ENCODE measurements at regions not wholly inside any gene's neighbourhood (a gene's known extent, or its start where the extent isn't known, plus 50 kb on each side); places are given as distances from the start of the nearest gene placed in this dataset.
"Not testable (repeated sequence)": the region's sequence is repeated elsewhere in the genome, so short reads cannot be mapped to it uniquely, and the experiment has no call there.

DNA sequence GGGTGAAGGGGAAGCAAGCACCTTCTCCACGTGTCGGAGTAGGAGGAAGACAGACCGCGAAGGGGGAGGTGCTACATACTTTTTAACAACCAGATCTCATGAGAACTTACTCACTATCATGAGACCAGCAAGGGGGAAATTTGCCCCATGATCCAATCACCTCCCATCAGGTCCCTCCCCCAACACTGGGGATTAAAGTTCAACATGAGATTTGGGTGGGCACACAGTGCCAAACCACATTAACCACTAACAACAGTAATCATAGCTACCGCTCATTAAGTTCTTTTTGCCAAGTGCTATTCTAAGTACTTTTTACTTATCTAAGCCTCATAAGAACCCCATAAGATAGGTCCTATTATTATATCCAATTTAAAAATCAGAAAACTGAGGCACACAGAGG is 450.5 kb upstream of the DDI1 start:
- no peak for DNase-seq

DNA sequence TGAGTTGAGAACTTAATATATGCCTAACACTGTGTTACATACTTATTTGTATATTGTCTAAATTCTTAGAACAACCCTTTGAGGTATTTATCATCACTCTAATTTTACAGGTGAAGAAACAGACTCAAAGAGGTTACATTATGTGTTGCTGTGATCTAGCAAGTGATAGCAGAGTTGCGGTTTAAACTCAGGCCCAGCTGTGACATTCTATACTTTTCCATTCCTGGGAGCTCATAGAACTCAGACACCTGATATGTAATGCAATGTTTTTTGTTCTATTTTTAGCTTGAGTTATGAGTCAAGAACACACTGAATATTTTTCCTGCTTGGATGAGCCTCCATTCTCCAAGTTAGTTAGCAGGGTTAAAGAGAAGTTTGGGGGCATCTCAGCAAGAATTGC is 449.7 kb upstream of the DDI1 start:
- DNase-seq: no peak

DNA sequence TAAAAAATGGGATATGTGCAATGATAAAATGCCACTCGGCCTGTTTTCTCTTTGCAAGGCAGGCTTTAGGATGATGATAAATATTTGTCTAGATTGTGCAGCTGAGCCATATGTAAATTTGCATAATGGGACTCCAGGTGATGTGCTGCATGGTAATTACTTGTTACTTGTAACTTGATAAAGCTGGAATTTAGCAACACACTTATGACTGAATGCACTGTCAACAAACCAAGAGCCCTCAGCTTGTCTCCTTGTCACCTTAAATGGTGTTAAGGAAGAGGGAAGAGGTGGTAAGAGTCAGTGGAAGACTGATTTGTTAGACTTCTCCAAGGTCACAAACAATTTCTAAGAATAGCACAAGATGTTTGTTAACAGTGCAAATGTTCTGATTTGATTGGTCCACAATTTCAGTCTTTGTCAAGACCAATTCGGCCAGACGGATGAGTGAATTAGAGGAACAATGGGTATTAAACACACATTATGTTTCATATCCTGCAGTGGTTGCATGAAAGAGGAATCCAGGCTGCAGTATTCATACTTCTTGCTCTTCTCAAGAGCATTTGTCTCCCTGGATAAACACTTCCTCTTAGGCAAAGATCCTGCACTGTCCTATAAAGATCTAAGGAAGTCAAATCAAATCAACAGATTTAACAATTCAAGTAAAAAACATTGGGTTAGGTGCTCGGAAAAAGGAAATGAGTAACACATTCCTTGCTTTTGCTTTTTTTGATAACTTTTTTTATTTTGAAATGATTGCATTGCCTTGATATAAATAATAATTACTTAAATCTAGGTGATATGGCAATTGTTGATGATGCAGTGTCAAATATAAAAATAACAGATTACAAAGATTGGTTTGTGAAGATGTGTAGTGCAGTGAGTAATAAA is 448.3 kb upstream of the DDI1 start:
- peak; percentile 57 for DNase-seq

DNA sequence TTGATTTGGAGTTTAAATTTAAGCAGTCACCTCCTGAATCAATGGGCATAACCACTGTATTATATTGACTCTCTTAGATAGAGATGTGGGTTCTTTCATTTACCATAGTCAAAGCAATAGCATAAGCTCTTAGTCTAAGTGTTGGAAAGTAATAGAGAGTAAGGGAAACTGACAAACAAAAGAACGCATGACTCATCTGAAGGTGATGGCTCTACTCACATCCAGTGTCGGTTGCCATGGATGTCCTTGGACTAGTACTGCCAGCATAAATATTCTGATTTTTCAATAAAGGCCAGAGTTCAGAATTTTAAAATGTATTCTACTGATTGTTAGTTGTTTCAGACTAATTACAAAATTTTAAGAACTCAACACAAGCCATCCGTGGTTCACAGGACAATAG is 444.9 kb upstream of the DDI1 start:
- no peak for DNase-seq

DNA sequence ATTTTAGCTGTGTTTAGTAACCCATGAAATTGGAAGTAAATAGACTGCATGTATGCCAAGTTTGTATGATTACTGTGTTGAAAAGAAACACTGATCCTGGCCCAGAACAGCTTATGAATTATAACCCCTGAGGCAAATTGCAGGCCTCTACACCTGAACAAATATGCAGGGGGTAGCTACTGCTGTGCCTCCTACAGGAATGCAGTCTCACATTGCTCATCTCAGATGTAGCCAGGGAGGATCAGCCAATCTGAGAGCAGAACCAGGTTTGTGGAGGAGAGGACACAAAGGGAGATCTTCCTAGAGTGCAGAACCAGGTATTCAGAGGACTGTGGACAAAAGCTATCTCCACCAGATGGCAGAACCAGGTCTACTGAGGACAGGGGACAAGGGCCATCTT is 442.2 kb upstream of the DDI1 start:
- DNase-seq: no peak

DNA sequence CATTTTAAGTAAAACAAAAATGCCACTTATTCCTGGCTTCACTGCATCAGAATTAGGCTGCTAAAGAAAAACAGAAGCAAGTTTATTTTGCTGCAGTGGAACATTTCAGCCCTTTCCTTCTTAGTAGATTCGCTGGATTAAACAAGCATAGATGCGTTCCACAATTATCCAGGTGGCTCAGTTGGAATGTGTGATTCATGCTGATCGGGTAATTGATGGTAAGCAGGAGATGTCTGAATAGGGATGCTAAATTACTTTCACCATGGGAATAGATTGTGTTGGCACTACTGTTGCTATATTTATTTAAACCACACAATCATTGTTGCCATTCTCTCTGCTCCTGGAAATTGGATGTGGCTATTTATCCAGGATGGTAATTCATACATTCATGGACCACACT is 440.1 kb upstream of the DDI1 start:
- DNase-seq: no peak

DNA sequence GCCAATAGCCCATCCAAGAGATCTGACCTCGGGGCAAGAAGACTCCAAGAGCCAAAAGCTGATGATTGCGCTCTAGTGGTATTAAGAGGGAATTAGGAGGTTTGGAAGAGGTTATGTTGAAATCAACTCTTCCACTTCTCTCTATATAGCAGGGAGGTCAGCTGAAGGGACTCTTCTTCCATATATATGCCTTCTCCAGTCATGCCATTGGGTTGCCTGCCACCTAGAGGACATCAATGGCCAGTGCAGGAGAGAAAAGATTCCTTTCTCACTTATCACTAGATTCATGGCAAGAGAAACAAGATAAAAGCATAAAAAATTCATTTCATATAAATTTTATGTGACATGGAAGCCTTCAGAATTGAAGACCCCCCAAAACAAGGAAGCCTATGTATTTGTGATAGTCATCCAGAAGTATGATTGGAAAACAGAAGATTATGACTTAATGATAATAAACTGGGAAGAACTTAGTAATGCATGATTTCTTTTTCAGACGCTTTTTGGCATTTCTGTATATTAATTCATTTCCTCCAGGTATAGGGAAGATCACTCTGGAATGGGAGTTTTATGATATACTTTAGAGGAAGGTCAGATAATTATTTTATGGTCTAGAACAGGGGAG is 435.1 kb upstream of the DDI1 start:
- peak; percentile 26 for DNase-seq

DNA sequence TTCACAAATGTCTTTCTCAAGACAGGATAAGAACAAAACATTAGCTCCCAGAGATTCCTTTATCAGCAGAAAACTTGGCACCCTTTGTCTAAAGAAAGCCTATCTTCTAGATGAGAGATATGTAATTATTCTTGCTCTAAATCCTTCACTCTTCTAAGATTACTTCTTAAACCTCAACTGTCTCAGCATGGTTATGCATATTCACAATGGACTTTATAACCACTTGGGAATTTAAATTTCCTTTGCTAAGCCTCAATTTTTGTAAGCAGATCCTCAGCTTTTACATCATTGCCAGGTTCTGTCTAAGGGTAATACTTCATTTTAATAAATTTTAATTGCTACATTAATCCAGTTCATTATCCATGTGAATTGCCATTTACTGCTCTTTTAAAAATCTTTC is 433.6 kb upstream of the DDI1 start:
- no peak for DNase-seq

DNA sequence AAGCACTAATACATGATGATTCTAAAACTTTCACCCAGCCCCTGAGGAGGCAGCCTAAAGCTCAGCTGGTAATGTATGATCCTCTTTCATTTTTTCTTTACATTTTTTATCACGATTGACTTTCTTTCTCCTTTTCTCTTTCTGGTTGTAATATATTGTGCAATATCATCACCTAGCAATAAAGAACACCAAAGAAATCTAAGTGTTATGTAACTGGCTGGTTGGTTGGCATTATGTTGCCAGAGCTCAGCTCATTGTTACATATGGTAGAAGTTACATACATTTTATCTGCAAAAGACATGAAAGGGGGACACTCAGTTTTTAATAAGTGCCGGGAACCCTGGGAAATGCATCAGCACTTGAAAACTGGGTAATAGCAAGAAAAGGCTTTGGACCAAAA is 432.1 kb upstream of the DDI1 start:
- no peak for DNase-seq

DNA sequence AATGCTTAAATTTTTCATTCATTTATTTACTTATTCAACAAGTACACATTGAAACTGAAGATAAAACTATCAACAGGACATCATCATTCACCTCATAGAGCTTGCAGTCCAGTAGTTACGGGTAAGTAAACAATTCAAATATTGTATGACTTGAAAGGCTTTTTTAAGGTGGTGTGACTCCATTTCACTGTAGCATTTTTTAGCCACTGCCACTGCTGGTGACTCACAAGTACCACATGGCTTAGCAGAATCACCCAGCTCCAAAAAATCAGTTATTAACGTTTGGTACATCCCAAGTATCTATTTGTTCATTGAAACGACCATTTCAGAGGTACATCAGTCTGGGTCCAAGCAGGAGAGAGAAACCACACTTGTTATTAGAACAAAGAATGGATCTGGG is 427.9 kb upstream of the DDI1 start:
- DNase-seq: no peak

DNA sequence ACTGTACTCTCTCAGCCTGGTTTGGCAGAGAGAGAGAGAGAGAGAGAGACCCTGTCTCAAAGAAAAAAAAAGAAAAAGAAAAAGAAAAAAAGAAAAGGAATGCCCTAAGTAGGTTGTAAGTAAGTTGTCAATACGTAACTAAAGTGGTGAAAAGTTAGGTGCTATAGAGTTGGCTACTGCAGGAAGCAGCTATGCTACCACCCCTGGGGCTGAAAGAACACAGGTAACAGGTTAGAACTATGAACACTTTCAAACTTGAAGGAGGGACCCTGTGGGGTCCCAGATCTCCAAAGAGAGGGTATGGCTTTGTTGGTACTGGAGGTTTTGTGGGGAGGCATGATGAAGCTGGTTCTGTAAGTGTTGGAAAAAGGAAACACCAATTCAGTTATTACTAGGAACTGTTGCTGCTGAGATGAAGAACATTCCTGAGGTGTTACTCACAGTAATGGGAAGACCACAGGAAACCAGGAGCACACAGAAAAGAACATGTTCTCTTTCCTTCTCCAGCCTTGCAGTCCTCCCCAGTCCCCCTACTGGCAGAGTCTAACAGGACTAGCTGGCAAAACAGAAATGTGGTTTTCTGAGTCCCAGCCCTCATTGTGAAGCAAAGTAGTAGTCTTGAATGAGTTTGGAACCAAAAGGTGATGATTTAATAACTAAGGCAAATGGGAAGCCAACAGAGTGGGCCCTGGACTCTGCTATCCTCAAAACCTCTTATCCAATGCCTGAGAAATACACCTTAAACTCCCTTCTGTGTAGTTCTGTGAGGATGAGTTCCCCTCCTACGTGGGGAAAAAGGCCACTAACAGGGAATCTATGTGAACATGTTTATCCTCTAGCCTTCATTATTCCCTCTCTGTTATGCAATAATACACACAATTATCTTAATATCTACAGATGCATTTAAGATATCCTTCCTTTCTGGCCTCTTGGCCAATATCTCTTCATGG is 427.0 kb upstream of the DDI1 start:
- no peak for DNase-seq

DNA sequence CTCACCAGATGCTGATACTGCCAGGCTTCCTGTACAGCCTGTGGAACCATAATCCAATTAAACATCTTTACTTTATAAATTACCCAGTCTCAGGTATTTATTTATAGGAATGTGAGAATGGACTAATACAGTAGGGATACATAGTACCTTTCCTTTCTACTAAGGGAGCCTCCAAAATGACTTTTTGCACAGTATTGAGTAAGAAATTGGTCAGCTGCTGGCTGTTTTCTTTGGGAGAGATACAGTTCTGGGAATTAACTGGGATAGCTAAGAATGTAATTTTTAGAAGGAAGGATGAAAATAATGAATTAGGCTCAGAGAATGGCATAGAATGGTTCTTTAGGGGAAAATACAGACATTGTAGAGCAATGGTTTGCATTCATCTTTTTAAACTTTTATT is 426.0 kb upstream of the DDI1 start:
- DNase-seq: no peak

DNA sequence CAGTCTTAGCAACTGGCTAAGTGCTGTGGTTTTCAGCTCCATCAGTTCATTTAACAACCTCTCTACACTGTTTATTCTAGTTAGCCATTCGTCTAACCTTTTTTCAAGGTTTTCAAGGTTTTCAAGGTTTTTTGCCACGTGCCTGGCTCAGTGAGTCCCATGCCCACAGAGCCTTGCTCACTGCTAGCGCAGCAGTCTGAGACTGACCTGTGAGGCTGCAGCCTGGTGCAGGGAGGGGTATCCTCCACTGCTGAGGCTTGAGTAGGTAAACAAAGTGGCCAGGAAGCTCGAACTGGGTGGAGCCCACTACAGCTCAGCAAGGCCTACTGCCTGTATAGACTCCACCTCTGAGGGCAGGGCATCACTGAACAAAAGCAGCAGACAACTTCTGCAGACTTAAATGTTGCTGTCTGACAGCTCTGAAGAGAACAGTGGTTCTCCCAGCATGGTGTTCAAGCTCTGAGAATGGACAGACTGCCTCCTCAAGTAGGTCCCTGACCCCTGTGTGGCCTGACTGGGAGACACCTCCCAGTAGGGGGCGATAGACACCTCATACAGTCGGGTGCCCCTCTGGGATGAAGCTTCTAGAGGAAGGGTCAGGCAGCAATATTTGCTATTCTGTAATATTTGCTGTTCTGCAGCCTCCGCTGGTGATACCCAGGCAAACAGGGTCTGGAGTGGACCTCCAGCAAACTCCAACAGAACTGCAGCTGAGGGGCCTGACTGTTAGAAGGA is 424.7 kb upstream of the DDI1 start:
- not testable (repeated sequence) for DNase-seq

DNA sequence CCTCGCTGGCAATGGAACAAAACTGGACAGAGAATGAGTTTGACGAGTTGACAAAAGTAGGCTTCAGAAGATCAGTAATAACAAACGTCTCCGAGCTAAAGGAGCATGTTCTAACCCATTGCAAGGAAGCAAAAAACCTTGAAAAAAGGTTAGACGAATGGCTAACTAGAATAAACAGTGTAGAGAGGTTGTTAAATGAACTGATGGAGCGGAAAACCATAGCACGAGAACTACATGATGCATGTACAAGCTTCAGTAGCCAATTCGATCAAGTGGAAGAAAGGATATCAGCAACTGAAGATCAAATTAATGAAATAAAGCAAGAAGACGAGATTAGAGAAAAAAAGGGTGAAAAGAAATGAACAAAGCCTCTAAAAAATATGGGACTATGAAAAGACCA is 424.0 kb upstream of the DDI1 start:
- not testable (repeated sequence) for DNase-seq

DNA sequence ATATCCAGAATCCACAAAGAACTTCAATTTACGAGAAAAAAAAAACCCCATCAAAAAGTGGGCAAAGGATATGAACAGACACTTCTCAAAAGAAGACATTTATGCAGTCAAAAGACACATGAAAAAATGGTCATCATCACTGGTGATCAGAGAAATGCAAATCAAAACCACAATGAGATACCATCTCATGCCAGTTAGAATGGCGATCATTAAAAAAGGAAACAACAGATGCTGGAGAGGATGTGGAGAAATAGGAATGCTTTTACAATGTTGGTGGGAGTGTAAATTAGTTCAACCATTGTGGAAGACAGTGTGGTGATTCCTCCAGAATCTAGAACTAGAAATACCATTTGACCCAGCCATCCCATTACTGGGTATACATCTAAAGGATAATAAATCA is 419.9 kb upstream of the DDI1 start:
- not testable (repeated sequence) for DNase-seq

DNA sequence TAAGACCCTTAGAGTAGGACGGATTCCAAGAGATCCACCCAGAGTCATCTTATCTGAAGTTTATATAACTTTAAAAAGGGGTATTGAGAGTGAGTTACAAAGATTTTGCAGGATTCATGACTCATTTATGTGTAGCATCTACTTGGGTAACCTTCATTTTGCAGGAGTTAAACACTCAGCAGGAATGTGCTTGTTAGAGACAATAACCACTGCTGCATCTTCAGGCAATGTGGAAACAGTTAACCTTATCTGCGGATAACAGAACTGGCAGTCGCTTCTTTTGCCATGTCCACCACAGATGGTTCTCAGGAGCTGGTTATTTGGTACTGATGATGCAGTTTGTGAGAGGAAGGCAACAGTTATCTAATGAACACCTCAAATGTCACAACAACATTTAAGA is 417.9 kb upstream of the DDI1 start:
- no peak for DNase-seq

DNA sequence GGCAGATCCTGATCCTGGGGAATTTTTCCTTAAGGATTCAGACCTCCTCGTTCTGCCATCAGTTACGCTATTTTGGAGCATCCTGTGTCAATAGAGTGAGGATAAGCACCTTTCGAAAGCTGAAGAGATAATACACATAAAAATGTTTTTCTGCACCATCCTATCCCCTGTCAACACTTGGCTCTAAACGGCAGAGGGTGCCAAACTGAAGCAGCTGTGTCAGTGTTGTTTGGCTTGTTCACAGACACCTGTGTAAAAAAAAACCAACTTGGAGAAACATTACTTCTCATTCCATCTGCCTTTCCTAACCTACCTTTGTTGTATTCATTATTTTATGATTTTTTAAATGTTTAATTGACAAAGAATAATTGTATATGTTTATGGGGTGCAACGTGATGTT is 417.0 kb upstream of the DDI1 start:
- DNase-seq: no peak

DNA sequence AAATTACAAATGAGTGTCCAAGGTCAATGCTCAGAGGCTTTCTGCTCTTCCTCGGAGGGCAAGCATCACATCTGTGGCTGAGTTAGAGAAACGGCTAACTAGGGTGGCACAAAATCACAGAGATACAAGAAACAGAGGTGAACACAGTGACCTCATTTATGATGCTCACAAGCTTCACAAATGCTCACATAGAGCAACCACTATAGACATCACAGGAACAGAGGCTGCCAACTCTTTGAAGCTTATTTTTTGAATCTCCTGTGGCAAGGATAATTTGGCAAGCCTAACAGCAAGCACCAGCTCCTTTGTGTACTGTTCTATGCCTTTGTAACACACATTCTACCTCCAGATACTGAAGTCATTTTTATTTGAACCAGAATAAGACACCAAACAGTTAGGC is 416.5 kb upstream of the DDI1 start:
- no peak for DNase-seq

DNA sequence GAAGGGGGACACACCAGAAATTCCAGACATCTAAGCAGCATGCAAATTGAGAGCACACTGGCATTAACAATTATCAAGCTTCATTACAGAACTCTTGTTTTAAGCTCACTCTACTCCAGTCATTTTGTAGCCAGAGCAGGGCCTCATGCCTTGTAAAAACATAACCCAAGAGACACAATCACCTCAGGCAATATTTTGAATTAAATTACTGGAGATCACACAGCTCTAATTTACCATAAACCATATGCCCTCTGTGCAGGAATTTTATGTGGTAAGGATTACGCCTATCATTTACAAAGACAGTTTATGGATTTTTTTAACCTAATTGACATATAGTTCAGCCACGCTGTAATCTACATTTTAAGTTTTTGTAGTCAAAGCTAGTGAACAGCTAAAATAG is 414.1 kb upstream of the DDI1 start:
- no peak for DNase-seq

DNA sequence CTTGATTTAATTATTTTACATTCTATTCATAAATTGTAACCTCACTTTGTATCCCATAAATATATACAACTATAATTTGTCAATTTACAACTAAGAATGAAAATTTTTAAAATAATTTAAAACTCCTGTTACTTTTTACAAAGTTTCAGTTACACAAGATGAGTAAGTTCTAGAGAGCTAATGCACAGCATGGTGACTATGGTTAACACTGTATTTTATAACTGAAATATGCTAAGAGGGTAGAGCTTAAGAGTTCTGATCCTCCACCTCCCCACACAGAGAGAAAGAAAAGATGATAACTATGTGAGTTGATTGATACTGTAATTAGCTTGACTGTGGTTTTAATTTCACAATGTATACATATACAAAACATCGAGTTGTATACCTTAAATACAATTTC is 412.5 kb upstream of the DDI1 start:
- no peak for DNase-seq

DNA sequence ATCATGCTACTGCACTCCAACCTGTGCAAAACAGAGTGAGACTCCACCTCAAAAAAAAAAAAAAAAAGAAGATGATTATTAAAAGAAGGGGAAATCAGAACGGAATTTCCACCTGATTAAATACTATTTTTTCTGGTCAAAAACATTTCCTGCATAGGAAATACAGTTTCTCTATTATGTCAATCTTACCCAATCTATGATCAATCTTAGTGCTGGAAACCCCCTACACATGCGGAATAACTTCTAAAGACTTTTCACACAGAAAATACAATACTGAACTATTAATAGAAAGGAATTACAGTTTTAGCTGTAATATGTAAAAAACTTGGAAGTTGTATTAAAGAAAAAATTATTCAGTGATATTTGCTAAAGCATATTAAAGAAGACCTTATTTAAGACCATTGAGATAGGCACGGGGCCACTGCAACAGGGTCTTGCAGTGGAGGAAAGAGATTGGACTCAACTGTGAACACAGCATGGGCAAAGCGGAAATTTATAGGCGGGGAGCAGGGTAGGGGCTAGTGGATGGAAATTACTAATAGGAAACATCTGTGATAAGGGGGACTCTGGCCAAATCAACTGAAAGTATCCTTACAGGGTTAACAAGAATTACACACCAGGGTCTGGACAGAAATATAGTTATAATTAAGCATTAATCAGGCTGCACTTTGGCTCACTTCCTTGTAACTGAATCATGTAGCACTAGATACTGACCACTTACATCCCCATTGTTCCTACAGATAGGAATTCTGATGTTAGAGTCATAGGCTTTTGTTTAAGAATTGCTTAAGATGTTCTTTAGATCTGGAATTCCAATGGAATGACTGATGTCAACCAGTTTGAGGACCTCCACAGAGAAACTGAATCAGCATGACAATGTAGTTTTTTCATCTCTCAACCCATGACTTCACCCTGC is 411.5 kb upstream of the DDI1 start:
- DNase-seq: no peak

DNA sequence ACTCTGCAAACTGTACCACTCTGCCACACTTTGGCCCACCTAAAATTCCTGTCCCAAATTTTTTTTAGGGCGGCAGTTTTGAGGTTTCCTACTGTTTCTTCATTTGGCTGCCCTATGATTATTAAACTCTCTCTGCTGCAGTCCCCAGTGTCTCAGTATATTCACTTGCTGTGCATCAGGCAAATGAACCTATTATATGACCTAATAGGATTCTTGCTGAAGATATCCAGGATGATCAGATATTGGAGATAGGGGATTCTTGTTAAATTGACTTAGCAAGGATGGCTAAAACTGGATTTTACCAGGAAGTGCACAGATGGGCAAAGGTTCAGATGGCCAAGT is 410.8 kb upstream of the DDI1 start:
- no peak for DNase-seq

Data from NCI-H1436 (cell line).